OCI-M1 (cell line): ENCODE measurements at regions not wholly inside any gene's neighbourhood (a gene's known extent, or its start where the extent isn't known, plus 50 kb on each side); places are given as distances from the start of the nearest gene placed in this dataset.

ENCODE experiments used
- DNase-seq: peaks from one replicate; lab custom pipeline; 2025; lab: John Stamatoyannopoulos, UW

DNA sequence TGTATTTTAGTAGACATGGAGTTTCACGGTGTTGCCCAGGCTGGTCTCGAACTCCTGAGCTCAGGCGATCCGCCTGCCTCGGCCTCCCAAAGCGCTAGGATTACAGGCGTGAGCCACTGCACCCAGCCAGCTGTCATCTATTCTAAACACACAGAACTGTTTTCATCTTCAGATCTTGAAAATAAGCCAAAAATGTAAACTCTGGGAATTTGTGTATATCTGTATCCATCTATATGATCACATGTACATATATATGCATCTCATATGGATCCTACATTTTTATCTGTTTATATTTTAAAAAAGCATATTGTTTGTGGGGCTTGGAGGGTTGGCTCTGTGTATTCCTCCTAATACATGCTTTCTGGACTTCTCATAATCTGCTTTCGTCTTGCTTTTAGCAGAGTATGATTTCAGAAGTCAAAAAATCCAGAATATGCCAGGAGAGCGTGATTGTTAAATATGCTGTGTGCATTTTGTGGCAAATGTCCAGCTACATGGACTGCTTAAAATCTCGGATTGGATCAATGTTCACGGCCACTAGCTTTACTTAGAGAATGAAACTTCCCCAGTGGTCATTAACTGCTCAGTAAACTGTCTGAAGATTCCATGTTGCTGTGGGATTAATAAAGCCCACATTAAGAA is 274.4 kb upstream of the IRX1 start:
- DNase-seq: no peak

DNA sequence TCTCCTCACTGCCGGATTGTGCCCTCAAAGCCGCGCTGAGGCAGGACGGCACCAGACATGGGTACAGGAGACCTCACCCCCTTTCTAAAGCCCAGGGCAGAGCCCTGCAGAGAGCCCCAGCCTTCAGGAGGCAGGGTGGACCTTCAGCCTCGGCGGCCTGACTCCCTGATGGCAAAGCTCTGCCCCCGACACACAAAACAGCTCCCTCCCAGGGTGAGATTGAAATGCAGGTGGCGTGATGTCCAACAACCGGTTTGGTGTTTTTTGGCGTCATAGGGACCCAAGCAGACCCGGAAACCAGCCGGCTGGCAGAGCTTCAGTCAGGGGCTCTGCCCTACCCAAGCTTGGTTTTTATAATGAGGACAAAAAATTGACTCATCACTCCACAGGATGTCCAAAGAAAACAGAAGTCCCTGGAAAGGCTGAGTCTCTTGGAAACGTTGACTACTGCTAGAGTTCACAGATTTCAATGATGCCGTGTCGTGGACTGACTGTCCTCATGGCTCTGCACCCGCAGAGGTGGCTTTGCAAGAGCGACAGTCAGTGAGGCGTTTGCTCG is 275.2 kb upstream of the IRX1 start:
- DNase-seq: no peak

- peak; percentile 22 for DNase-seq
Observed at GRCh38 chr5:3317051-3317795, 278.4 kb upstream of the IRX1 start.

GRCh38 chr5:3313569-3313968 is 282.1 kb upstream of the IRX1 start:
- no peak for DNase-seq

DNA sequence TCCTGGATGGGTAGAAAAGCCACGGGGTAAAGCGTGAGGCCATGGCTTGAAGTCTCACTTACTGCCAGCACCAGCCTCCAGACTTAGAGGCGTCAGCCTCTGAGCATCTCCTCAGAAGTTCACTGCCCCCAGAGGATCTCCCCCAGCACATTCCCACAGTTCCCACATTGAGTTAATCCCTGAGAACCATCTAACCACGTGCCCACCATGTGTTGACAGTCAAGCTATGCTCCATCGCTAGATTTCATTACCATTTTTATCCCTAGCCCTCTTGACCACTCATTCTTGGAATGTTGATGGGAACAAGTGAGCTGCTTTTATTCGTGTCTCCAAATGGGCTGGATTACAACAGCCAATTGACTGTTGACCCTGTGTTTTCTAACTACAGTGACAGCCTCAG is 283.3 kb upstream of the IRX1 start:
- no peak for DNase-seq

DNA sequence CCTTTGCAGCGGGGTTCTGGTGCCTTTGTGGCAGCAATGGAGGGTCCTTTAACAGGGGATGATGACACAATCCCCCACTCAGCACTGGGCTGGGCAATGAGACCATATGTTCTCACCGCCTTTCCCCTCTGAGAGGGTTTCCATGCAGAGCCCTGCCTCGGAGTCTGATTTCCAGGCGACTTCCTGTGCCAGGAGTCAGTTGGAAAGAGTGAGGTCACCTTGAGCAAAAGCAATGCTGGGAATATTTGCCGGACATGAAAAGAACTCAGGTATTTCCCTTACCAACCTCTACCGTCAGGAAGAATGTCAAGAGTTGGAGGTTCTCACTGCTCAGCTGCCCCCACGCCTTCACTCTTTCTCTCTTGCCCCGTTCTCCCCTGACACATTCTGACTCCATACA is 284.2 kb upstream of the IRX1 start:
- DNase-seq: no peak

DNA sequence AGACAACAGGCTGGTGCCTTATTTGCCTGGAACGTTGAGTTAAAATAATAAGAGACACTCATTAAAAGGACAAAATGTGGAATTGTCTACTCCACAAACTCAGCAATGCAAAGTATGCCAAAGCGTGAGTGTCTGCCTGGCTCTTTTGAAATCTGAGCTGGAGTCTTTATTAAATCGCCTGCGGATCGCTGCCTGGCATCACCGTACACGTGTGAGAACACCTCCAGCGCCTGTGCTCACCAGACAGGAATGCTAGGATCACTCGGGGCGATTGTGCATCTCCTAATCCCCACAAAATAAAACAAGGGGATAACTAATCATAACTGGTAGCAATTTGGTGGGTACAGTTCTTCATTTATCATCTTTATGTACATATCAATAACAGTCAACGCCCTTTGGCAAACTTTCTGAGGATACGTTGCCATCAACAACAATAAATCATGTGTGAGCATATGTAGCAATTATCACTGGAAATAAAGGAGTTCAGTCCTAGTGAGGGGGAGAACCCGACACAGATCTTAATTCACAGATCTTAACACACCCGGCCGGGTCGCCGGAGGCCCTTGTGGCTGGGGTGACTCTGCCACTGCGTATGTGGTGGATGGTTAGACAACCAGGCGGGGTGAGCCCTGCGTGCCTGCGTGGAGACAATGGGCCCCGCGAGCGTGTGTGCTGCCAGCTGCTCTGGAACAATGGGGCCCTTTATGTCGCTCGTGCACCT is 284.9 kb upstream of the IRX1 start:
- peak; percentile 9 for DNase-seq

DNA sequence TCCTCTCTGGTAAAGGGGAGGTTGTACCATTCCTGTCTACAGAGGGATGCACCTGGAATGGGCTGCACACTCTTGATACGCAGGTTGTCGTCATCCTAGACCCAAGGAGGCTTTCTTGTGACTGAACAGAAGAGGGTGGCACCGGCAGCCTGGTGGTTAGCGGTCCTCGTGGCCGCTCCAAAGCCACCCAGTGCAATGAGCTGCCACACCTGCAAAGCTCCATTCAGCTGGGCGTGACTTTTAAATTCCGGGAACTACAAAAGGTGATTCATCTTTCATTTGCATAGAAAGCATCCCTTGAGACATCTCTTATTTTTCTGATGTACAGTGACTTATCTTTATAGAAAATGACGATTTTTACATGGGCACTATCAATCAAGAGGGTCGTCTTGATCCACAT is 286.1 kb upstream of the IRX1 start:
- no peak for DNase-seq

DNA sequence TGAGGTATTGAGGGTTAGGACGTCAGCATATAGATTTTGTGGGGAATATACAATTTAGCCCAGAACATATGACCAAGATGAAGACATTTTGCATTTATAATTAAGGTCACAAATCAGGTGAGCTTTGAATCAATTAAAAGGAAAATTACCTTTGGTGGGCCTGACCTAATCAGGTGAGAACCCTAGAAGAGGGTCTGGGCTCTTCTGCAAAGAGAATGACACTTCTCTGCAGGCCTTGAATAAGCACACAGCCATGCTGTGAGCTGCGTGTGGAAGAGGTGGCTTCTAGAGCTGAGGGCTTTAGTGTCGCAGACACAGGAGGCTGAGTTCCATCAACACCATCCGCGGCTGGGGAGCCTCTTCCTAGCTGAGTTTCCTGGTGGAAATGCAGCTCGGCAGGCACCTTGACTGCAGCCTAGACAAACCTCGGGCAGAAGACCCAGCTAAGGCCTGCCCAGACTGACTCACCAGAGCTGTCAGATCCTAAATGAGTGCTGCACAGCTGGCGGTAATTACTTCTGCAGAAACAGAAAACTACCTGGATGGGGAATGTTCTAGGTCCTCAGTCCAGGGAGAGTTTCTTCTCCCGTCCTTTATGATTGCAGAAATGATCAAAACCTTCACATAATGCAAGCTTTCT is 287.5 kb upstream of the IRX1 start:
- no peak for DNase-seq

DNA sequence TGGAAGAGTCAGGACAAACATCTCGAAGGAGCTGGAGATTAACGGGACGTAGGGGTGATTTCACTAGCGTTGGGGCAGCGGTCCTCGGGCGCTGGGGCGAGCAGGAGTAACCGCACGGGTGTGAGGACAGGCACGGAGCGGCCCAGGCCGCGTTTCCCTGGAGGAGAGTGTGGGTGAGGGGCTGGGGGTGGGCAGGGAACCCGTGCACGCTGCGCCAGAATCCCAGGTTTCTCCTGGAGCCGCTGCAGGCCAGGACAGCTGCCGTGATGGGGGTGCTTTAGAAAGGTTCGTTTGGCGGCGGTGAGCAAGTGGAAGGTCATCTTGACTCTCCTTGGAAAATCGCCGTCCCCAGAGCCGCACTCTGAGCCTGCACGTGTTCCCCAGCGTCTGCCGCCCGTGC is 290.2 kb upstream of the IRX1 start:
- no peak for DNase-seq

- DNase-seq: no peak
Observed at GRCh38 chr5:3304346-3304745, 291.3 kb upstream of the IRX1 start.

GRCh38 chr5:3303777-3304176 is 291.9 kb upstream of the IRX1 start:
- no peak for DNase-seq

DNA sequence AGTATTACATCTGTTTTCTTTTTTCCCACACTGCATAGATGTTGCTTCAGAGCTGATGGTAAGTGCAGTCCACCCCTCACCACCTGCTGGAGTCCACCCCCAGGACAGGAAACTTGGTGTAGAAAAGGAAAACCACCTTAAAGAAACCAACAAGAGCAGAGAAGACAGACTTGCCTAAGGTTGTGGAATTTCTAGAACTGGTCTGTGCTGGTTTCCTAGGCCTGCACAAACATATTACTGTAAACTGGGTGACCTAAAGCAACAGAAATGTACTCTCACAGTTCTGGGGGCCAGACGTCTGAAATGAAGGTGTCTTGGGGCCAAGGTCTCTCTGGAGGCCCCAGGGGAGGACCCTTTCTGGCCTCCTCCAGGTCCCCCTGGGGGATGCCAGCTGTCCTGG is 293.4 kb upstream of the IRX1 start:
- no peak for DNase-seq

- no peak for DNase-seq
Observed at GRCh38 chr5:3301306-3301705, 294.3 kb upstream of the IRX1 start.

DNA sequence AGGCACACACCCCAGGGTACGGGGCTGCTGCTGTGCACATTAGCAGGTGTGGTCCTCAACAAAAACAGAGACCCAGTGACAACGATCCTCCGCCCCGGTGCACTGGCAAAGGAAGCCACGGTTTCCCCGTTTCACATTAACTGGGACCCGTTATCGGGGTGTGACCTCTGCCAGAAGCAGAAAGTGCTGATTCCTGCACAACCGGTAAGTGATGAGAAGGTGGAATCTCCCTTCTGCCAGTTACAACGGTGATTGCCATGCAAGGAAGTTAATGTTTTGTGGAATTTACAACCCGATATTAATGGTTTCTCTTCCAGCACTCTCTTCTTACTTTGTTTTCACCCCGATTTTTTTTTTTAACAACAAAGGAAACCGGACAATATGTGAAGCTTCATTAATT is 294.9 kb upstream of the IRX1 start:
- DNase-seq: no peak

GRCh38 chr5:3299441-3299840 is 296.2 kb upstream of the IRX1 start:
- no peak for DNase-seq

- no peak for DNase-seq
Observed at GRCh38 chr5:3297853-3298252, 297.8 kb upstream of the IRX1 start.

- no peak for DNase-seq
Observed at GRCh38 chr5:3288325-3288724, 307.3 kb upstream of the IRX1 start.

DNA sequence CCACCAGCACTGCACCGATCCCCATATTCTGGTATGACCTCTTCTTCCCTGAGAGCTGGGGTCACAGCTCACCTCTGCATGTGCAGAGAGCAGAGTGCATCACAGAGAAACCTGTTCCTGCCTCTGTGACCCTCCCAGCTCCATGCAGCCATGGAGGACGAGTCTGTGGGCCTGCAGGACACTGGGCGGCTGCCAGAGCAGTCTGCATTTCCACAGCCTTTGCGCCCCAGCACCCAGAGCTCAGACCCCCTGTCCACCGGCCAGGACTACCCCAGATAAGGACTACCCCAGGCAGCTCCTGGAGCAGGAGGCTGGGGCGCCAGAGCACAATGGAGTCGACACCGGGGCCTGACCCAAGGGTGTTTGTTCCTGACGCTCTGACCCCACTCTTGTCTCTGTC is 308.1 kb upstream of the IRX1 start:
- DNase-seq: no peak

GRCh38 chr5:3285621-3286020 is 310.0 kb upstream of the IRX1 start:
- no peak for DNase-seq

DNA sequence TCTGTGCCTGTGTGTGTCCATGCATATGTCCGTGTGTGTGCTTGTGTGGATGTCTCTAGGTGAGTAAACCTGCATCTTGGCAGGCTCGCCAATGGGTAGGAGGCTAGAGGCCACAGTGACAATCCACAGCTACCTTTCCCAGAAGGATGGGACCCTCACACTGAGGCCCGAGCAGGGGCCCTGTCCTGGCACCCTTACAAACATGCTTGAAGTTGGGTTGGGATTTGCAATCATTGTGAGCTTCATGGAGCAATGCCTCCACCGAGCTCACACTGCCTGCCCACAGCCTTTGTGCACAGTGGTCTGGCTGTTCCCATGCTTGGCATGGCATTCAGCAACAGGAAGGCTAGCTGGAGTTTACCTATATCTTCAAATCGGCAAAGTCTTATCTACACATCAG is 311.1 kb upstream of the IRX1 start:
- DNase-seq: no peak

DNA sequence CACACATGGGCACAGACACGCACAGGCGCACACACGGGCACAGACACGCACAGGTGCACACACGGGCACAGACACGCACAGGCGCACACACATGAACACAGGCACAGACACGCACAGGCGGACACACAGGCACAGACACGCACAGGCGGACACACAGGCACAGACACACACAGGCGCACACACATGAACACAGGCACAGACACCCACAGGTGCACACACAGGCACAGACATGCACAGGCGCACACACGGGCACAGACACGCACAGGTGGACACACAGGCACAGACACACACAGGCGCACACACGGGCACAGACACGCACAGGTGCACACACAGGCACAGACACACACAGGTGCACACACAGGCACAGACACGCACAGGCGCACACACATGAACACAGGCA is 312.8 kb upstream of the IRX1 start:
- DNase-seq: no peak

GRCh38 chr5:3281366-3281765 is 314.3 kb upstream of the IRX1 start:
- DNase-seq: no peak
